ENCODE measurements at regions not wholly inside any gene's neighbourhood (a gene's known extent, or its start where the extent isn't known, plus 50 kb on each side); places are given as distances from the start of the nearest gene placed in this dataset.
"Not testable (repeated sequence)": the region's sequence is repeated elsewhere in the genome, so short reads cannot be mapped to it uniquely, and the experiment has no call there.

- peaks cover 24% of the 10 kb centered on the region for H3K9me3 Mint-ChIP-seq
- not testable (repeated sequence) for H3K27me3 Mint-ChIP-seq (ENCODE audit: low read depth); H3K36me3 Mint-ChIP-seq; DNase-seq (ENCODE audit: low spot score in 2 of 2, unreplicated experiment in 2 of 2); H3K4me3 Mint-ChIP-seq; H3K4me1 Mint-ChIP-seq; H3K27ac Mint-ChIP-seq
Measured at GRCh38 chr14:19169561-19170362, 202.5 kb downstream of the POTEM start.

DNA sequence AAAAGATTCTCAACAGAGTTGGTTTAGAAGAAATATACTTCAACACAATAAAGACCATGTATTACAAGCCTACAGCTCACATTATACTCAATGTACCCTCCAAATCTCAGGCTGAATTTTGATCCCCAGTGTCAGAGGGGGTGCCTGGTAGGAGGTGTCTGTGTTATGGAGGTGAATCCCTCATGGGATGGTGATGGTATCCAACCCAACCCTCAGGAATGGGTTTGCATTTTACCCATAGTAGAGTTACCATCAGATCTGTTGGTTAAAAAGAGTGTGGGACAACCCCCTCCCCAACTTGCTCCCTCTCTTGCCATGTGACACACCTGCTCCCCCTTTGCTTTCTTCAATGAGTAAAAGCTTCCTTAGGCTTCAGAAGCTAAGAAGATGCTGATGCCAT is 205.5 kb downstream of the POTEM start:
- DNase-seq (ENCODE audit: low spot score in 2 of 2, unreplicated experiment in 2 of 2); H3K27me3 Mint-ChIP-seq (ENCODE audit: low read depth); H3K27ac Mint-ChIP-seq; H3K4me1 Mint-ChIP-seq; H3K4me3 Mint-ChIP-seq; H3K36me3 Mint-ChIP-seq: not testable (repeated sequence)
- H3K9me3 Mint-ChIP-seq, result peaks cover 35% of the 10 kb centered on the region

GRCh38 chr14:19173188-19173587 is 206.0 kb downstream of the POTEM start:
- H3K27me3 Mint-ChIP-seq (ENCODE audit: low read depth); H3K27ac Mint-ChIP-seq; DNase-seq (ENCODE audit: low spot score in 2 of 2, unreplicated experiment in 2 of 2); H3K4me1 Mint-ChIP-seq; H3K36me3 Mint-ChIP-seq; H3K4me3 Mint-ChIP-seq: not testable (repeated sequence)
- H3K9me3 Mint-ChIP-seq, result peaks cover 31% of the 10 kb centered on the region

DNA sequence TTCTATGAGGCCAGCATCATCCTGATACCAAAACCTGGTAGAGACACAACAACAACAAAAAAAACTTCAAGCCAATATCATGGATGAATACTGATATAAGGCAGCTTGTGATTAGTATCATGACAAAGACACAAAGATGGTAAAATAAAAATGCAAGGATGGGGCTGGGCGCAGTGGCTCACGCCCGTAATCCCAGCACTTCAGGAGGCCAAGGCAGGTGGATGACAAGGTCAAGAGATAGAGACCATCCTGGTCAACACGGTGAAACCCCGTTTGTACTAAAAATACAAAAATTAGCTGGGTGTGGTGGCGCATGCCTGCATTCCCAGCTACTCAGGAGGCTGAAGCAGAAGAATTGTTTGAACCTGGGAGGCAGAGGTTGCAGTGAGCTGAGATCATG is 210.2 kb downstream of the POTEM start:
- H3K9me3 Mint-ChIP-seq, result peaks cover 38% of the 10 kb centered on the region
- not testable (repeated sequence) for H3K36me3 Mint-ChIP-seq; H3K4me3 Mint-ChIP-seq; H3K27me3 Mint-ChIP-seq (ENCODE audit: low read depth); H3K27ac Mint-ChIP-seq; H3K4me1 Mint-ChIP-seq; DNase-seq (ENCODE audit: low spot score in 2 of 2, unreplicated experiment in 2 of 2)

DNA sequence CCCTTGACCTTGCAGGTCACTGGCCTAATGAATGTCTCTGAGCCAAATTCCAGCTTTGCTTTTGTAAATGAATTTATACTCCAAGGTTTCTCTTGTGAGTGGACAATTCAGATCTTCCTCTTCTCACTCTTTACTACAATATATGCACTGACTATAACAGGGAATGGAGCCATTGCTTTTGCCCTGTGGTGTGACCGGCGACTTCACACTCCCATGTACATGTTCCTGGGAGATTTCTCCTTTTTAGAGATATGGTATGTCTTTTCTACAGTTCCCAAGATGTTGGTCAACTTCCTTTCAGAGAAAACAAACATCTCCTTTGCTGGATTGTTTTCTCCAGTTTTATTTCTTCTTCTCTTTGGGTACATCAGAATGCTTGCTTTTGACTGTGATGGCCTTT is 213.1 kb downstream of the POTEM start:
- not testable (repeated sequence) for H3K27me3 Mint-ChIP-seq (ENCODE audit: low read depth); DNase-seq (ENCODE audit: low spot score in 2 of 2, unreplicated experiment in 2 of 2); H3K4me1 Mint-ChIP-seq; H3K27ac Mint-ChIP-seq; H3K36me3 Mint-ChIP-seq; H3K4me3 Mint-ChIP-seq
- peaks cover 31% of the 10 kb centered on the region for H3K9me3 Mint-ChIP-seq

- H3K4me1 Mint-ChIP-seq; H3K4me3 Mint-ChIP-seq; DNase-seq (ENCODE audit: low spot score in 2 of 2, unreplicated experiment in 2 of 2); H3K36me3 Mint-ChIP-seq; H3K27ac Mint-ChIP-seq; H3K27me3 Mint-ChIP-seq (ENCODE audit: low read depth): not testable (repeated sequence)
- H3K9me3 Mint-ChIP-seq, result peaks cover 27% of the 10 kb centered on the region
Measured at GRCh38 chr14:19180881-19181280, 213.6 kb downstream of the POTEM start.

- not testable (repeated sequence) for H3K4me1 Mint-ChIP-seq; H3K27ac Mint-ChIP-seq; H3K27me3 Mint-ChIP-seq (ENCODE audit: low read depth); H3K4me3 Mint-ChIP-seq; DNase-seq (ENCODE audit: low spot score in 2 of 2, unreplicated experiment in 2 of 2); H3K36me3 Mint-ChIP-seq
- H3K9me3 Mint-ChIP-seq, result peaks cover 15% of the 10 kb centered on the region
Measured at GRCh38 chr14:19195146-19195545, 227.9 kb downstream of the POTEM start.

DNA sequence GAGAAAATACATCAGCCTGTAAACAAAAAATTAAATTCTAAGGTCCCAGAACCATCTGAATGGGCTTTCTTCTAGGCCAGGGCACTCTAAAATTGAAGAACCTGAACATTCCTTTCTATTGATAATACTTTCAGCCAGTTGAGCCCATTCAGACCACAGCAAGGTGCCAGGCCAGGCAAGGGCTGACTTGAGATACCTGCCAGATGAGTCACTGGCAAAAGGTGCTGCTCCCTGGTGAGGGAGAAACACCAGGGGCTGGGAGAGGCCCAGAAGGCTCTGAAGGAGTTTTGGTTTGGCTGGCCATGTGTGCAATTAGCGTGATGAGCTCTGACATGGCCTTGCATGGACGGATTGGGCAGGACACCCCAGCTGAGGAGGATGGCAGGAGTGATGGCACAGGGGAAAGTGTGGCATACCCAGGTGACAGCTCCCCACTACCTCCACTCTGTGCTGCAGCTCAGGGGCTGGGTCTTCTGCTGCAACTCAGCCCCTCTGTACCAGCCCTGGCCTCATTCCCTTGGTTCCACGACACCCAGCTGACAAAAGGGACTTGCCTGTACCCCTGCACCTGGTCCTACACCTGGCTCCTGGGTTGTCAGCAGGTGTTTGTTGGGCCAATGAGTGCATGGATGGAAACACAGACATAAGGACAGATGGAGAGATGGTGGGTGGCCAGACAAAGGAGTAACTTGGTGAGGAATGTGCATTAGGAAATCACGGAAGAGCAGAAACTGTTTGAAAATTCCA is 230.4 kb downstream of the POTEM start:
- H3K4me1 Mint-ChIP-seq; H3K4me3 Mint-ChIP-seq; H3K27ac Mint-ChIP-seq; H3K36me3 Mint-ChIP-seq; DNase-seq (ENCODE audit: low spot score in 2 of 2, unreplicated experiment in 2 of 2); H3K27me3 Mint-ChIP-seq (ENCODE audit: low read depth): not testable (repeated sequence)
- peaks cover 15% of the 10 kb centered on the region for H3K9me3 Mint-ChIP-seq

- peaks cover 11% of the 10 kb centered on the region for H3K9me3 Mint-ChIP-seq
- H3K4me1 Mint-ChIP-seq; DNase-seq (ENCODE audit: low spot score in 2 of 2, unreplicated experiment in 2 of 2); H3K27ac Mint-ChIP-seq; H3K27me3 Mint-ChIP-seq (ENCODE audit: low read depth); H3K4me3 Mint-ChIP-seq; H3K36me3 Mint-ChIP-seq: not testable (repeated sequence)
Measured at GRCh38 chr14:19198341-19198740, 231.1 kb downstream of the POTEM start.

GRCh38 chr14:19201394-19202052 is 232.6 kb downstream of the POTEG start:
- not testable (repeated sequence) for H3K36me3 Mint-ChIP-seq; DNase-seq (ENCODE audit: low spot score in 2 of 2, unreplicated experiment in 2 of 2); H3K4me3 Mint-ChIP-seq; H3K27me3 Mint-ChIP-seq (ENCODE audit: low read depth); H3K27ac Mint-ChIP-seq; H3K4me1 Mint-ChIP-seq
- peaks cover 11% of the 10 kb centered on the region for H3K9me3 Mint-ChIP-seq

DNA sequence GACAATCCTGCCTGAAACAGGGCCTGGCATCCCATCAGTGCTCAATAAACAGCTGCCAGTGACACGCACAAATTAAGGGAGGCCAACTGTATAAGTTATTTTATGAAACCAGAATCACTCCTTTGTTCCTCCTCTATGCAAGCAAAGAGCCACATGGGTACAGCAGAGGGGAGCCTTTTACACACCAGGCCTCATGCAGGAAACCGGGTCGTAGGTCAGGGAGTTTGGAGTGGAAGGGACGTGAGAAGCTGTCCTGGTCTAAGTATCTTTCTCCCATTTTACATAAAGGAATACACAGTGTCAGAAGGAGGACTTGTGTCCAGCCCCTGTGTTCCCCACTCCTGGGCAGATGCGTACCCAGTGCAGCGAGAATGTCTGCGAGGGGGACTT is 232.1 kb downstream of the POTEG start:
- DNase-seq (ENCODE audit: low spot score in 2 of 2, unreplicated experiment in 2 of 2); H3K27me3 Mint-ChIP-seq (ENCODE audit: low read depth); H3K36me3 Mint-ChIP-seq; H3K27ac Mint-ChIP-seq; H3K4me3 Mint-ChIP-seq; H3K4me1 Mint-ChIP-seq: not testable (repeated sequence)
- H3K9me3 Mint-ChIP-seq, result peaks cover 11% of the 10 kb centered on the region

- not testable (repeated sequence) for H3K27me3 Mint-ChIP-seq (ENCODE audit: low read depth); H3K36me3 Mint-ChIP-seq; DNase-seq (ENCODE audit: low spot score in 2 of 2, unreplicated experiment in 2 of 2); H3K27ac Mint-ChIP-seq; H3K9me3 Mint-ChIP-seq; H3K4me3 Mint-ChIP-seq; H3K4me1 Mint-ChIP-seq
Measured at GRCh38 chr14:19203250-19203972, 230.7 kb downstream of the POTEG start.

DNA sequence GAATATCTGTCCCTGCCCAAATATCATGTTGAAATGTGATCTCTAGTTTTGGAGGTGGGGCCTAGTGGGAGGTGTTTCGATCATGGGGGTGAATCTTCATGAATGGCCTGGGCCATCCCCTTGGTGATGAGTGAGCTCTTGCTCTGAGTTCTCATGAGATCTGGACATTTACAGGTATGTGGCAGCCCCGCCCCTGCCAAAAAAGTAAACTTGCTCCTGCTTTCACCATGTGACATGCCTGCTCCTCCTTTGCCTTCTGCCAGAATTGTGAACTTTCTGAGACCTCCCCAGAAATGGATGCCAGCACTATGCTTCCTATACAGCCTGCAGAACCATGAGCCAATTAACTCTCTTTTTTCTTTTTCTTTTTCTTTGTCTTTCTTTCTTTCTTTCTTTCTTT is 229.3 kb downstream of the POTEG start:
- not testable (repeated sequence) for H3K27me3 Mint-ChIP-seq (ENCODE audit: low read depth); H3K4me1 Mint-ChIP-seq

More for the DNA sequence above, 229.3 kb downstream of the POTEG start:
- H3K4me3 Mint-ChIP-seq; H3K27ac Mint-ChIP-seq; DNase-seq (ENCODE audit: low spot score in 2 of 2, unreplicated experiment in 2 of 2); H3K36me3 Mint-ChIP-seq; H3K9me3 Mint-ChIP-seq: not testable (repeated sequence)

All from mesothelial cell of epicardium (in vitro differentiated cells).